Naive thymus-derived CD8-positive, alpha-beta T cell (primary cell): ENCODE measurements at regions not wholly inside any gene's neighbourhood (a gene's known extent, or its start where the extent isn't known, plus 50 kb on each side); places are given as distances from the start of the nearest gene placed in this dataset.

Source experiments
- ATAC-seq, 2 donors: fragments of 150-1000 bp; cut with Tn5 transposase in 1 of 2; sonication (Bioruptor Pico), chemical (Tn5 transposase) in 1 of 2; 1 replicate in 1 of 2; 2 replicates in 1 of 2; pipeline ENCODE4 v1.10.0; 2021; ENCODE audit warnings: mild to moderate bottlenecking in 2 of 2, moderate library complexity in 2 of 2
- POLR2A ChIA-PET: fragments of 350-600 bp; sonication (Branson Sonifier 250); formaldehyde crosslinking; loops from one replicate; lab custom pipeline; 2021; ENCODE audit warnings: antibody characterized with exemption; lab: Charles Lee
- DNase-seq, 10 donors: peaks; one replicate each; pipeline versions ENCODE4 v3.0.0 to v3.0.0-alpha.2; 2020 to 2022
- H3K27ac Mint-ChIP-seq, 10 donors: one replicate each; pipeline ENCODE4 v1.8.0; 2020 to 2022; ENCODE audit warnings: mild to moderate bottlenecking in 10 of 10, mixed read lengths in 10 of 10, moderate library complexity in 4 of 10, inconsistent platforms in 1 of 10
- H3K27me3 Mint-ChIP-seq, 5 donors: one replicate each; pipeline ENCODE4 v1.8.0; 2021 to 2022; ENCODE audit warnings: mixed read lengths in 5 of 5
- H3K36me3 Mint-ChIP-seq, 3 donors: one replicate each; pipeline ENCODE4 v1.8.0; 2020 to 2022; ENCODE audit warnings: mixed read lengths in 3 of 3, mild to moderate bottlenecking in 2 of 3, inconsistent platforms in 1 of 3
- H3K4me1 Mint-ChIP-seq, 4 donors: one replicate each; pipeline ENCODE4 v1.8.0; 2021 to 2022; ENCODE audit warnings: mixed read lengths in 4 of 4
- H3K4me3 Mint-ChIP-seq, 10 donors: one replicate each; pipeline ENCODE4 v1.8.0; 2020 to 2022; ENCODE audit warnings: mild to moderate bottlenecking in 10 of 10, mixed read lengths in 10 of 10, moderate library complexity in 6 of 10, inconsistent platforms in 1 of 10
- H3K9me3 Mint-ChIP-seq, 9 donors: one replicate each; pipeline ENCODE4 v1.8.0; 2020 to 2022; ENCODE audit warnings: mixed read lengths in 9 of 9, mild to moderate bottlenecking in 3 of 9, inconsistent platforms in 1 of 9, moderate library complexity in 1 of 9

- Mint-ChIP-seq H3K4me1 (no peaks in the 10 kb centered on the region), H3K27ac (no peak overlapping the region), H3K27me3 (peaks cover 0 to 5% (median 0%) of the 10 kb centered on the region in 5 donors), H3K36me3 (peaks cover 0 to 13% (median 0%) of the 10 kb centered on the region in 3 donors), H3K9me3 (peaks cover 0 to 26% (median 16%) of the 10 kb centered on the region in 9 donors), H3K4me3 (no peak overlapping the region)
- DNase-seq (no peak), ATAC-seq (no peak)
- POLR2A ChIA-PET: no interaction called here
Measured at GRCh38 chr16:9682320-9682719, 499.9 kb downstream of the GRIN2A start.

- peaks cover 0 to 13% (median 0%) of the 10 kb centered on the region in 3 donors for H3K36me3 Mint-ChIP-seq
- DNase-seq (no peak), ATAC-seq (no peak)
- H3K27me3 Mint-ChIP-seq: peaks cover 0 to 4% (median 0%) of the 10 kb centered on the region in 5 donors
- H3K9me3 Mint-ChIP-seq: peaks cover 0 to 33% (median 19%) of the 10 kb centered on the region in 9 donors
- no peaks in the 10 kb centered on the region for H3K4me1 Mint-ChIP-seq
- no peak overlapping the region for H3K4me3 Mint-ChIP-seq
- no peak overlapping the region for H3K27ac Mint-ChIP-seq
- POLR2A ChIA-PET: no interaction called here
Measured at GRCh38 chr16:9683677-9684076, 498.6 kb downstream of the GRIN2A start.

GRCh38 chr16:9687737-9688319, 494.4 kb downstream of the GRIN2A start:
- H3K27ac Mint-ChIP-seq: no peak overlapping the region
- no peaks in the 10 kb centered on the region for H3K4me1 Mint-ChIP-seq
- ATAC-seq (no peak), DNase-seq (no peak)
- H3K4me3 Mint-ChIP-seq: no peak overlapping the region
- peaks cover 0 to 11% (median 0%) of the 10 kb centered on the region in 3 donors for H3K36me3 Mint-ChIP-seq
- H3K27me3 Mint-ChIP-seq: peaks cover 0 to 2% (median 0%) of the 10 kb centered on the region in 5 donors
- peaks cover 0 to 28% (median 14%) of the 10 kb centered on the region in 9 donors for H3K9me3 Mint-ChIP-seq
- POLR2A ChIA-PET: no interaction called here

- ATAC-seq: no peak
- Mint-ChIP-seq H3K27ac (no peak overlapping the region), H3K4me1 (no peaks in the 10 kb centered on the region), H3K27me3 (peaks cover 0 to 6% (median 2%) of the 10 kb centered on the region in 5 donors), H3K4me3 (no peak overlapping the region), H3K36me3 (no peaks in the 10 kb centered on the region), H3K9me3 (peaks cover 0 to 11% (median 3%) of the 10 kb centered on the region in 9 donors)
- POLR2A ChIA-PET: no interaction called here
- no peak for DNase-seq
Measured at GRCh38 chr16:9689597-9689996, 492.6 kb downstream of the GRIN2A start.

GRCh38 chr16:9695152-9695551, 487.1 kb downstream of the GRIN2A start:
- no peak overlapping the region for H3K4me3 Mint-ChIP-seq
- peaks cover 0 to 7% (median 3%) of the 10 kb centered on the region in 5 donors for H3K27me3 Mint-ChIP-seq
- H3K36me3 Mint-ChIP-seq: no peaks in the 10 kb centered on the region
- H3K4me1 Mint-ChIP-seq: no peaks in the 10 kb centered on the region
- ATAC-seq: no peak
- H3K9me3 Mint-ChIP-seq: peaks cover 0 to 4% (median 0%) of the 10 kb centered on the region in 9 donors
- DNase-seq: no peak
- H3K27ac Mint-ChIP-seq: no peak overlapping the region
- POLR2A ChIA-PET: no interaction called here
